Spleen (tissue), 7 donors: ENCODE measurements at regions not wholly inside any gene's neighbourhood (a gene's known extent, or its start where the extent isn't known, plus 50 kb on each side); places are given as distances from the start of the nearest gene placed in this dataset.

Source experiments
- CTCF ChIP-seq, 11 experiments: fragments of 200-600 bp in 7 of 11; fragments of 450-650 bp in 4 of 11; sonication (generic) in 4 of 11; IDR thresholded peaks in 8 of 11; conservative IDR thresholded peaks in 3 of 11; 1 replicate in 7 of 11; 2 replicates in 4 of 11; pipeline versions ENCODE4 v1.4.0 to v1.8.0; 2016 to 2021; ENCODE audit warnings: antibody characterized with exemption in 11 of 11, inconsistent platforms in 4 of 11, mild to moderate bottlenecking in 1 of 11
- POLR2AphosphoS5 ChIP-seq, 3 donors: sonication (generic); formaldehyde crosslinking; IDR thresholded peaks; one replicate each; pipeline ENCODE4 v1.5.1; 2017; ENCODE audit warnings: antibody characterized with exemption in 3 of 3
- donor health status: DM: no; HTN: no; CAD: no; lungs with moderate emphysema.
- donor health status: DM: no; HTN: no; CAD: no.
- donor health status: DM: no; HTN: no; CAD: no.

DNA sequence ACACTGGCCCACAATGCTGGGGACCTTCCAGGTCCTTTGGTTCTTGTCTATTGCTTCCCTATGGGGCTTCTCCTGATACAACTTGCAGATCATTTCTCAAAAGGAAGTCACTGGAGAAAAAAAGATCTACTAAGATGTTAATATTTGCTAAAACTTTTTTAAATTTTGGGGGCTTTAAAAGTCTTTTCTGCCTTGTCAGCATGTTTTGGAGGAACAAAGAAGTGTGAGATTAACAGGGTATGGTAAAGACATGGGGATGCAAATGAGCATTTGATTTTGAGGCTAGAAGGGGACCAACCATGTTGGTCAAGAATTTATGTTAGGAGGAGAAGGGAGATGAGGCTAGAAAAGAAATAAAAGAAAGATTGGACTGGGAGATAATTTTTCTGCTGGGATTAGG lies 515.4 kb downstream of the HTR7 start:
- TF ChIP-seq CTCF (IDR thresholded peaks at IDR 0.05 in 8 of 11, conservative IDR thresholded peaks at IDR 0.05 in 3 of 11) (no peak), POLR2AphosphoS5 (IDR thresholded peaks at IDR 0.05) (no peak)
